ENCODE measurements at regions not wholly inside any gene's neighbourhood (a gene's known extent, or its start where the extent isn't known, plus 50 kb on each side); places are given as distances from the start of the nearest gene placed in this dataset.

DNA sequence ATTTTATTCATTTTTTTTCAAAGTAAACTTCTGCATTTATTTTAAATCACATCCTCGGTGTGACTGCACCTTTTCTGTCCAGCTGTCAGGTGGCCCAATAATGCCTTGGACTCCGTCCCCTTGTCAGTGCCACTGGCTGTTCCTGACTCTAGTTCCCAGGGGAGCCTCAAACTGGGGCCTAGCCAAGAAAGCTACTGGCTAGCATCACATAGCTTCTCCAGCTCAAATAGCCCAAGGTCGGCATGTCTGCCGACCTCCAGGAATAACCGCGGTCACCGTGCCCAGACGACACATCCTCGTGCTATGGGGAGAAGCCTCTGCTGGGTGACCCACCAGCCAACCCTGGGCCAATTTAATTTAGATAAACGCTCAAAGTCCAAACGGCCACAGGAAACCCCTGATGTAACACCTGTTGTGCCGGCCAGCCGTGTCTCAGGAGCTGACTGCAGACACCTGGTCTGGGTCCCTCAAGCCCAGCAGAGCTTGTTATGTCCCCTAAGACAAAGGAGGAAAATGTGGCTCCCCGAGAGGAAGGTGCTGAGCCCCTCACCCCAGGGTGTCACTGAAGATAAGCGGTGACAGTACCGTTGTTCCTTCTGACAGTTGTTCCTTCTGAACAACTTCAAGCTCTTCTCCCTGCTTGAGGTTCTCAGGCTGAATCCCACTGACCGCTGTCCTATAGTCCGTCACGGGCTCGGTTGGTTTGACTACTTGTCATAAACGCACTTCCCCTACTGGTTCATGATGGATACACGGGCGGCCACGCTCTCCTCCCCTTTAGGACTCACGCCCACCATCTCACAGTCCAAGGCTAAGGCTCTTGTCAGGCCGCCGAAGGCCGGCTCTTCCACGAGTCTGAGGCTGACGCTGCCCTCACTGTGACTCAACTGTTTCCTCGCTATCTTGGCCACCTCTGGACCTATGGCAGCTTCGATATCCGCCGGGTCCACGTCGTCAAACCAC lies 126.2 kb downstream of the KLF13 start:
- TF ChIP-seq, protein P1, sequence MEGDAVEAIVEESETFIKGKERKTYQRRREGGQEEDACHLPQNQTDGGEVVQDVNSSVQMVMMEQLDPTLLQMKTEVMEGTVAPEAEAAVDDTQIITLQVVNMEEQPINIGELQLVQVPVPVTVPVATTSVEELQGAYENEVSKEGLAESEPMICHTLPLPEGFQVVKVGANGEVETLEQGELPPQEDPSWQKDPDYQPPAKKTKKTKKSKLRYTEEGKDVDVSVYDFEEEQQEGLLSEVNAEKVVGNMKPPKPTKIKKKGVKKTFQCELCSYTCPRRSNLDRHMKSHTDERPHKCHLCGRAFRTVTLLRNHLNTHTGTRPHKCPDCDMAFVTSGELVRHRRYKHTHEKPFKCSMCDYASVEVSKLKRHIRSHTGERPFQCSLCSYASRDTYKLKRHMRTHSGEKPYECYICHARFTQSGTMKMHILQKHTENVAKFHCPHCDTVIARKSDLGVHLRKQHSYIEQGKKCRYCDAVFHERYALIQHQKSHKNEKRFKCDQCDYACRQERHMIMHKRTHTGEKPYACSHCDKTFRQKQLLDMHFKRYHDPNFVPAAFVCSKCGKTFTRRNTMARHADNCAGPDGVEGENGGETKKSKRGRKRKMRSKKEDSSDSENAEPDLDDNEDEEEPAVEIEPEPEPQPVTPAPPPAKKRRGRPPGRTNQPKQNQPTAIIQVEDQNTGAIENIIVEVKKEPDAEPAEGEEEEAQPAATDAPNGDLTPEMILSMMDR (IDR thresholded peaks at IDR 0.05; ENCODE audit: poor library complexity, severe bottlenecking) = no peak
- DNase-seq (ENCODE audit: low spot score) (peak; percentile 48), ATAC-seq (ENCODE audit: low read depth) (no peak)
- Histone ChIP-seq H3K27ac (ENCODE audit: poor library complexity, severe bottlenecking) (no peak overlapping the region), H3K27me3 (ENCODE audit: insufficient read depth, poor library complexity, severe bottlenecking) (no peaks in the 10 kb centered on the region), H3K4me1 (ENCODE audit: insufficient read depth, poor library complexity, severe bottlenecking) (peaks cover 11% of the 10 kb centered on the region), H3K4me3 (ENCODE audit: severe bottlenecking) (no peak overlapping the region), H3K9me3 (ENCODE audit: severe bottlenecking) (no peaks in the 10 kb centered on the region), H3K36me3 (ENCODE audit: low read depth) (no peaks in the 10 kb centered on the region)

GRCh38 chr15:31453558-31454318 lies 127.1 kb downstream of the KLF13 start:
- no peak for ATAC-seq (ENCODE audit: low read depth)
- TF ChIP-seq, protein P1 (IDR thresholded peaks at IDR 0.05; ENCODE audit: poor library complexity, severe bottlenecking) = no peak
- Histone ChIP-seq H3K4me1 (ENCODE audit: insufficient read depth, poor library complexity, severe bottlenecking) (peaks cover 18% of the 10 kb centered on the region), H3K36me3 (ENCODE audit: low read depth) (no peaks in the 10 kb centered on the region), H3K27ac (ENCODE audit: poor library complexity, severe bottlenecking) (no peak overlapping the region), H3K27me3 (ENCODE audit: insufficient read depth, poor library complexity, severe bottlenecking) (no peaks in the 10 kb centered on the region), H3K4me3 (ENCODE audit: severe bottlenecking) (no peak overlapping the region), H3K9me3 (ENCODE audit: severe bottlenecking) (no peaks in the 10 kb centered on the region)
- DNase-seq (ENCODE audit: low spot score) = peak; percentile 48

- H3K9me3 ChIP-seq (ENCODE audit: severe bottlenecking) = no peaks in the 10 kb centered on the region
- peaks cover 25% of the 10 kb centered on the region for H3K4me1 ChIP-seq (ENCODE audit: insufficient read depth, poor library complexity, severe bottlenecking)
- H3K36me3 ChIP-seq (ENCODE audit: low read depth) = no peaks in the 10 kb centered on the region
- DNase-seq (ENCODE audit: low spot score) (peak; percentile 2), ATAC-seq (ENCODE audit: low read depth) (no peak)
- no peak overlapping the region for H3K27ac ChIP-seq (ENCODE audit: poor library complexity, severe bottlenecking)
- no peaks in the 10 kb centered on the region for H3K27me3 ChIP-seq (ENCODE audit: insufficient read depth, poor library complexity, severe bottlenecking)
- TF ChIP-seq, protein P1 (IDR thresholded peaks at IDR 0.05; ENCODE audit: poor library complexity, severe bottlenecking) = no peak
- no peak overlapping the region for H3K4me3 ChIP-seq (ENCODE audit: severe bottlenecking)
These were observed 128.9 kb downstream of the KLF13 start for GRCh38 chr15:31455499-31455898.

GRCh38 chr15:31456354-31457060 lies 129.9 kb downstream of the KLF13 start:
- DNase-seq (ENCODE audit: low spot score) (peak; percentile 60), ATAC-seq (ENCODE audit: low read depth) (no peak)
- H3K36me3 ChIP-seq (ENCODE audit: low read depth) = no peaks in the 10 kb centered on the region
- no peaks in the 10 kb centered on the region for H3K9me3 ChIP-seq (ENCODE audit: severe bottlenecking)
- H3K4me3 ChIP-seq (ENCODE audit: severe bottlenecking) = no peak overlapping the region
- H3K27ac ChIP-seq (ENCODE audit: poor library complexity, severe bottlenecking) = peak overlapping the region; percentile 68
- TF ChIP-seq, protein P1 (IDR thresholded peaks at IDR 0.05; ENCODE audit: poor library complexity, severe bottlenecking) = no peak
- H3K27me3 ChIP-seq (ENCODE audit: insufficient read depth, poor library complexity, severe bottlenecking) = no peaks in the 10 kb centered on the region
- H3K4me1 ChIP-seq (ENCODE audit: insufficient read depth, poor library complexity, severe bottlenecking) = peaks cover 25% of the 10 kb centered on the region
